ENCODE measurements at regions not wholly inside any gene's neighbourhood (a gene's known extent, or its start where the extent isn't known, plus 50 kb on each side); places are given as distances from the start of the nearest gene placed in this dataset.

- in situ Hi-C loops (cut with MboI; ENCODE audit: low pct_unique_long_range_greater_than_20kb, low sequenced_read_pairs, unreplicated experiment) = no loop called here
- DNase-seq (ENCODE audit: low spot score) = no peak
- TF ChIP-seq, protein P1, sequence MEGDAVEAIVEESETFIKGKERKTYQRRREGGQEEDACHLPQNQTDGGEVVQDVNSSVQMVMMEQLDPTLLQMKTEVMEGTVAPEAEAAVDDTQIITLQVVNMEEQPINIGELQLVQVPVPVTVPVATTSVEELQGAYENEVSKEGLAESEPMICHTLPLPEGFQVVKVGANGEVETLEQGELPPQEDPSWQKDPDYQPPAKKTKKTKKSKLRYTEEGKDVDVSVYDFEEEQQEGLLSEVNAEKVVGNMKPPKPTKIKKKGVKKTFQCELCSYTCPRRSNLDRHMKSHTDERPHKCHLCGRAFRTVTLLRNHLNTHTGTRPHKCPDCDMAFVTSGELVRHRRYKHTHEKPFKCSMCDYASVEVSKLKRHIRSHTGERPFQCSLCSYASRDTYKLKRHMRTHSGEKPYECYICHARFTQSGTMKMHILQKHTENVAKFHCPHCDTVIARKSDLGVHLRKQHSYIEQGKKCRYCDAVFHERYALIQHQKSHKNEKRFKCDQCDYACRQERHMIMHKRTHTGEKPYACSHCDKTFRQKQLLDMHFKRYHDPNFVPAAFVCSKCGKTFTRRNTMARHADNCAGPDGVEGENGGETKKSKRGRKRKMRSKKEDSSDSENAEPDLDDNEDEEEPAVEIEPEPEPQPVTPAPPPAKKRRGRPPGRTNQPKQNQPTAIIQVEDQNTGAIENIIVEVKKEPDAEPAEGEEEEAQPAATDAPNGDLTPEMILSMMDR (IDR thresholded peaks at IDR 0.05; ENCODE audit: extremely low read depth, insufficient read depth, missing control alignments) = no peak
Observed at GRCh38 chr16:79348521-79349306, 251.8 kb downstream of the MAF start.

GRCh38 chr16:79347277-79347676 is 253.3 kb downstream of the MAF start:
- in situ Hi-C loops (cut with MboI; ENCODE audit: low pct_unique_long_range_greater_than_20kb, low sequenced_read_pairs, unreplicated experiment) = no loop called here
- TF ChIP-seq, protein P1 (IDR thresholded peaks at IDR 0.05; ENCODE audit: extremely low read depth, insufficient read depth, missing control alignments) = no peak
- no peak for DNase-seq (ENCODE audit: low spot score)

DNA sequence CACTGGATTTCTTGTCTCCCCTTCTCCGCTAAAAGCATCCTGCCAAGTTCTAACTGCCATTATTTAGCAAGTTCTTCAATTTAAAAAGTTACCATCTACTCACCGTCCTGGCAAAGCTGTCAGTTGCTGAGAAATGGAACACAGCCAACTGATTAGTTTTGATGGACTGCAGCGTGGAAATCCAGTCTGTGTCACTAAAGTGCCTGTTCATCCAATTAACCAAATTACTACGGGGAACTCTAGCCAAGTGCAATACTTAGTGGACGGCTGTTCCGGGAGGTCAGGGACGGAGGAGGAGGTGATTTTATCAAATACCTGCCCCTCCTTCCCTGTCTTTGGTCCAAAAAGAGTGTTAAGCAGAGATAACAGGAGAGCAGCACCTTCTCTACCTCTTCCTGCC is 260.7 kb downstream of the MAF start:
- no peak for DNase-seq (ENCODE audit: low spot score)
- in situ Hi-C loops (cut with MboI; ENCODE audit: low pct_unique_long_range_greater_than_20kb, low sequenced_read_pairs, unreplicated experiment) = no loop called here
- TF ChIP-seq, protein P1 (IDR thresholded peaks at IDR 0.05; ENCODE audit: extremely low read depth, insufficient read depth, missing control alignments) = no peak

DNA sequence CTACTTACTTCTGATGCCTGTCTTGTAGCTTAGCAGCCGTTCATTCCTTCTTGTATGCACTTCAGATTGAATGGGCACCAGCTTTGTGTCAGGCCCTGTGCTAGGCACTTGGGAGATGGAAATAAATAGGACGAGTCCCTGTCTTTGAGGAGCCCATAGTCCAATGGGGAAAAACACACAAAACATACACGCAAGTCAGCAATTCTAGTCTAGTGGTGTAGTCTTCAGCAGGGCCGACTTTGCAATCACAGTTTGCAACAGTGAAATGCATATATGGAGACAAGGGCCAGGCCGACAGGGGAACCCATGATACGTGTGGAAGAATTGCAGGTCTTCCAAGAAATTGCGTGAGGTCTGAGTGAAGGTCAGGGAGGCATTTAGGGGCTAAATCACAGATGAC is 262.6 kb downstream of the MAF start:
- in situ Hi-C loops (cut with MboI; ENCODE audit: low pct_unique_long_range_greater_than_20kb, low sequenced_read_pairs, unreplicated experiment) = no loop called here
- TF ChIP-seq, protein P1 (IDR thresholded peaks at IDR 0.05; ENCODE audit: extremely low read depth, insufficient read depth, missing control alignments) = no peak
- no peak for DNase-seq (ENCODE audit: low spot score)

GRCh38 chr16:79336437-79337229 is 263.9 kb downstream of the MAF start:
- in situ Hi-C loops (cut with MboI; ENCODE audit: low pct_unique_long_range_greater_than_20kb, low sequenced_read_pairs, unreplicated experiment) = no loop called here
- TF ChIP-seq, protein P1 (IDR thresholded peaks at IDR 0.05; ENCODE audit: extremely low read depth, insufficient read depth, missing control alignments) = no peak
- DNase-seq (ENCODE audit: low spot score) = no peak

DNA sequence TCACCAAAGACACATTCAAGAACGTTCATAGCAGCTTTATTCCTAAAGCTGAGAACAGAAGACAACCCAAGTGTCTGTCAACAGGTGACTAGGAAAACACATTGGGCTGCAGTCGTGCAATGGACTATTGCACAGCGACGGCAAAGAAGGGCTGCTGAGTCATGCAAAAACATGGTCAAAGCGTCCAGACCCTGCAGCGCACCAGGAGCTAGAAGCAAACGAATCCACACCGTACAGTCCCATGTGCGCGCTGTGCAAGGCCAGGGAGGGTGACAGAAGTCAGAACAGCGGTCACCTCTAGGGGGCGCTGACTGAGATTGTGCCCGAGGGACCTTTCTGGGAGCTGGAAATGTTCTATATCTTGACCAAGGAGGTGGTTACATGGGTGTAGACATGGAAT is 266.4 kb downstream of the MAF start:
- no peak for DNase-seq (ENCODE audit: low spot score)
- TF ChIP-seq, protein P1 (IDR thresholded peaks at IDR 0.05; ENCODE audit: extremely low read depth, insufficient read depth, missing control alignments) = peak; percentile 31

More for the DNA sequence above, 266.4 kb downstream of the MAF start:
- in situ Hi-C loops (cut with MboI; ENCODE audit: low pct_unique_long_range_greater_than_20kb, low sequenced_read_pairs, unreplicated experiment) = no loop called here

All from GM13977 (cell line).